Smooth muscle cell (in vitro differentiated cells): ENCODE measurements at regions not wholly inside any gene's neighbourhood (a gene's known extent, or its start where the extent isn't known, plus 50 kb on each side); places are given as distances from the start of the nearest gene placed in this dataset.

ENCODE experiments used
- DNase-seq: peaks from one replicate; lab custom pipeline; 2025; ENCODE audit not compliant: unreplicated experiment; lab: John Stamatoyannopoulos, UW
- H2AFZ ChIP-seq: fragments of 200-600 bp; sonication (generic); 2 replicates; pipeline ENCODE4 v1.6.0; 2016; ENCODE audit warnings: antibody characterized with exemption, low read depth, mild to moderate bottlenecking
- H3F3A ChIP-seq: fragments of 200-600 bp; sonication (generic); 2 replicates; pipeline ENCODE4 v1.6.0; 2017; ENCODE audit warnings: antibody characterized with exemption, low read depth
- H3K27ac ChIP-seq: fragments of 200-600 bp; sonication (generic); 2 replicates; pipeline ENCODE4 v1.5.1; 2016; ENCODE audit warnings: low read depth, mild to moderate bottlenecking
- H3K27me3 ChIP-seq: fragments of 200-600 bp; sonication (generic); 2 replicates; pipeline ENCODE4 v1.6.1; 2016; ENCODE audit warnings: low read depth, mild to moderate bottlenecking
- H3K36me3 ChIP-seq: fragments of 200-600 bp; sonication (generic); 2 replicates; pipeline ENCODE4 v1.5.1; 2016; ENCODE audit warnings: low read depth
- H3K4me1 ChIP-seq: fragments of 200-600 bp; sonication (generic); 2 replicates; pipeline ENCODE4 v1.5.1; 2016; ENCODE audit warnings: low read depth
- H3K4me2 ChIP-seq: fragments of 200-600 bp; sonication (generic); 2 replicates; pipeline ENCODE4 v1.6.0; 2016; ENCODE audit warnings: mild to moderate bottlenecking
- H3K4me3 ChIP-seq: fragments of 200-600 bp; sonication (generic); 2 replicates; pipeline ENCODE4 v1.5.1; 2016; ENCODE audit warnings: mild to moderate bottlenecking
- H3K79me2 ChIP-seq: fragments of 200-600 bp; sonication (generic); 2 replicates; pipeline ENCODE4 v1.6.0; 2016; ENCODE audit warnings: low read depth, mild to moderate bottlenecking
- H3K9ac ChIP-seq: fragments of 200-600 bp; sonication (generic); 2 replicates; pipeline ENCODE4 v1.6.0; 2016; ENCODE audit warnings: low read depth
- H3K9me3 ChIP-seq: fragments of 200-600 bp; sonication (generic); replicated peaks from 2 replicates; pipeline ENCODE4 v1.5.1; 2016; ENCODE audit warnings: low read depth
- H4K20me1 ChIP-seq: fragments of 200-600 bp; sonication (generic); 2 replicates; pipeline ENCODE4 v1.6.0; 2016; ENCODE audit warnings: low read depth
- WGBS: methylation state at CpG from one replicate; pipeline ENCODE4 v1.1.7; 2016; ENCODE audit warnings: low lambda C conversion rate; 5-methylcytosine and 5-hydroxymethylcytosine counted together
- TF ChIP-seq, protein P1 (sequence below): fragments of 200-600 bp; sonication (generic); IDR thresholded peaks from 2 replicates; pipeline ENCODE4 v1.5.1; 2017; ENCODE audit warnings: borderline replicate concordance, mild to moderate bottlenecking, antibody characterized with exemption; ENCODE audit not compliant: insufficient read depth, poor library complexity, severe bottlenecking

DNA sequence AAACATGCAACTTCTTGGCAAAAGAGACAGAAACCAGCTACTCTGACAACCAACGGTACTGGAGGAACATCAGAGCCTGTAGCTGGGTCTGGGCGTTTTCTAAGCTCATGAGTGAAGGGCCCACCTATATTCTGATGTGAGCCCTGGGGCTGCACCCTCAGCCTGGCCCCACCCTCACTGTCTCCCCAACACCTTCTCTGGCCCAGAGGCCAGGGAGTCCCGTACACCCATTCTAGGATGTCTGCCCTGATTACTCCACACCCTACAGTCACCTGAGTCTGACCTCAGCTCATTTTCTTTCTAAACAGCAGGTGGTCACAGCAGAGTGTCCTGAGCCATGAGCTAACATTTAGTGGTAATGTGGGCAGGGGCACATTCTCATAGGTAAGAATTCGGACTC lies 439.2 kb downstream of the MATN1 start:
- Histone ChIP-seq H3K79me2 (no peaks in the 10 kb centered on the region), H3K36me3 (no peaks in the 10 kb centered on the region), H4K20me1 (no peaks in the 10 kb centered on the region), H3K27ac (no peak overlapping the region), H3K27me3 (peaks cover 42% of the 10 kb centered on the region), H3K4me1 (no peaks in the 10 kb centered on the region), H3F3A (no peaks in the 10 kb centered on the region), H3K9ac (no peak overlapping the region), H3K9me3 (no peaks in the 10 kb centered on the region), H3K4me2 (no peak overlapping the region), H3K4me3 (no peak overlapping the region), H2AFZ (no peak overlapping the region)
- WGBS, result 83% methylated on average over 4 of the region's 4 CpGs
- no peak for DNase-seq
- TF ChIP-seq, protein P1, sequence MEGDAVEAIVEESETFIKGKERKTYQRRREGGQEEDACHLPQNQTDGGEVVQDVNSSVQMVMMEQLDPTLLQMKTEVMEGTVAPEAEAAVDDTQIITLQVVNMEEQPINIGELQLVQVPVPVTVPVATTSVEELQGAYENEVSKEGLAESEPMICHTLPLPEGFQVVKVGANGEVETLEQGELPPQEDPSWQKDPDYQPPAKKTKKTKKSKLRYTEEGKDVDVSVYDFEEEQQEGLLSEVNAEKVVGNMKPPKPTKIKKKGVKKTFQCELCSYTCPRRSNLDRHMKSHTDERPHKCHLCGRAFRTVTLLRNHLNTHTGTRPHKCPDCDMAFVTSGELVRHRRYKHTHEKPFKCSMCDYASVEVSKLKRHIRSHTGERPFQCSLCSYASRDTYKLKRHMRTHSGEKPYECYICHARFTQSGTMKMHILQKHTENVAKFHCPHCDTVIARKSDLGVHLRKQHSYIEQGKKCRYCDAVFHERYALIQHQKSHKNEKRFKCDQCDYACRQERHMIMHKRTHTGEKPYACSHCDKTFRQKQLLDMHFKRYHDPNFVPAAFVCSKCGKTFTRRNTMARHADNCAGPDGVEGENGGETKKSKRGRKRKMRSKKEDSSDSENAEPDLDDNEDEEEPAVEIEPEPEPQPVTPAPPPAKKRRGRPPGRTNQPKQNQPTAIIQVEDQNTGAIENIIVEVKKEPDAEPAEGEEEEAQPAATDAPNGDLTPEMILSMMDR, result no peak

GRCh38 chr1:30283199-30283962 lies 440.0 kb downstream of the MATN1 start:
- no peak overlapping the region for H3K4me3 ChIP-seq
- no peak overlapping the region for H3K9ac ChIP-seq
- H3K79me2 ChIP-seq, result no peaks in the 10 kb centered on the region
- WGBS, result 82% methylated on average over 8 of the region's 8 CpGs
- no peaks in the 10 kb centered on the region for H3K9me3 ChIP-seq
- no peaks in the 10 kb centered on the region for H3K36me3 ChIP-seq
- no peak overlapping the region for H3K4me2 ChIP-seq
- H3K27ac ChIP-seq, result no peak overlapping the region
- no peak overlapping the region for H2AFZ ChIP-seq
- H3F3A ChIP-seq, result no peaks in the 10 kb centered on the region
- H3K27me3 ChIP-seq, result peaks cover 42% of the 10 kb centered on the region
- no peak for DNase-seq
- TF ChIP-seq, protein P1, result no peak
- no peaks in the 10 kb centered on the region for H4K20me1 ChIP-seq
- no peaks in the 10 kb centered on the region for H3K4me1 ChIP-seq

GRCh38 chr1:30280572-30280971 lies 442.8 kb downstream of the MATN1 start:
- Histone ChIP-seq H3K9ac (no peak overlapping the region), H2AFZ (no peak overlapping the region), H3K27me3 (peaks cover 40% of the 10 kb centered on the region), H3K9me3 (no peaks in the 10 kb centered on the region), H3F3A (no peaks in the 10 kb centered on the region), H3K27ac (no peak overlapping the region), H3K4me1 (no peaks in the 10 kb centered on the region), H3K36me3 (no peaks in the 10 kb centered on the region), H3K4me2 (no peak overlapping the region), H4K20me1 (no peaks in the 10 kb centered on the region), H3K4me3 (no peak overlapping the region), H3K79me2 (no peaks in the 10 kb centered on the region)
- TF ChIP-seq, protein P1, result no peak
- DNase-seq, result no peak
- 92% methylated on average over 2 of the region's 2 CpGs for WGBS

DNA sequence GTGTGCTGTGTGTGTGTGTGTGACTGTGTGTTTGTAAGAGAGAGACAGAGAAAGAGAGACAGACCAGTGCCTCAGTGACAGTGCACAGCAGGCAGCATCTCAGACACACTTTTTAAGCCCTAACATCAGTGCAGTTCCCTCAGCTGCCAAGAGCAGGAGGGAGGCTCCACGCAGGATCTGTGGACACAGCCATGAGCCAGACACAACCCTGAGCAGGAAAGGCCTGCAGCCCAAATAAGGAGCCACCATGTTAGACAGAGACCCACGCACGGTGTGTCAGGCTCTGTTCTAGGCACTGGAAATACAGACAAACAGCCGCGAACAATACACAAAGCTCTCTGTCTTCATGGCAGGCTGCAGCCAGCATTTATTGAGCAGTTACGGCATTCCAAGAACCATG lies 445.5 kb downstream of the MATN1 start:
- TF ChIP-seq, protein P1, result no peak
- no peaks in the 10 kb centered on the region for H3K9me3 ChIP-seq

More for the DNA sequence above, 445.5 kb downstream of the MATN1 start:
- Histone ChIP-seq H3K4me1 (no peaks in the 10 kb centered on the region), H3K36me3 (no peaks in the 10 kb centered on the region), H2AFZ (no peak overlapping the region), H3F3A (no peaks in the 10 kb centered on the region), H4K20me1 (no peaks in the 10 kb centered on the region), H3K27me3 (peaks cover 40% of the 10 kb centered on the region), H3K9ac (no peak overlapping the region), H3K4me2 (no peak overlapping the region), H3K27ac (no peak overlapping the region), H3K79me2 (no peaks in the 10 kb centered on the region), H3K4me3 (no peak overlapping the region)
- WGBS, result 78% methylated on average over 6 of the region's 6 CpGs
- DNase-seq, result no peak
